GM23338 (cell line): ENCODE measurements at regions not wholly inside any gene's neighbourhood (a gene's known extent, or its start where the extent isn't known, plus 50 kb on each side); places are given as distances from the start of the nearest gene placed in this dataset.

Source experiments
- ATAC-seq: fragments of 200-7000 bp; cut with Tn5 transposase; 3 replicates; pipeline ENCODE4 v1.9.1; 2020
- DNase-seq: peaks from one replicate; pipeline ENCODE4 v3.0.0-alpha.2; 2015; ENCODE audit warnings: low spot score
- H2AFZ ChIP-seq: fragments of 200-600 bp; sonication (generic); 2 replicates; pipeline ENCODE4 v1.8.0; 2016; ENCODE audit warnings: antibody characterized with exemption, mild to moderate bottlenecking, moderate library complexity
- H3F3A ChIP-seq: fragments of 200-600 bp; sonication (generic); replicated peaks from 2 replicates; pipeline ENCODE4 v1.8.0; 2017; ENCODE audit warnings: antibody characterized with exemption, mixed run types, low read depth
- H3K27ac ChIP-seq: fragments of 200-600 bp; sonication (generic); 2 replicates; pipeline ENCODE4 v1.6.1; 2016; ENCODE audit warnings: low read depth
- H3K27me3 ChIP-seq: fragments of 200-600 bp; sonication (generic); 2 replicates; pipeline ENCODE4 v1.8.0; 2016; ENCODE audit warnings: mild to moderate bottlenecking, mixed run types, moderate library complexity; ENCODE audit not compliant: insufficient read depth
- H3K36me3 ChIP-seq: fragments of 200-600 bp; sonication (generic); 2 replicates; pipeline ENCODE4 v1.8.0; 2016; ENCODE audit warnings: mild to moderate bottlenecking; ENCODE audit not compliant: insufficient read depth
- H3K4me1 ChIP-seq: fragments of 200-600 bp; sonication (generic); 2 replicates; pipeline ENCODE4 v1.8.0; 2016; ENCODE audit warnings: mild to moderate bottlenecking, moderate library complexity; ENCODE audit not compliant: insufficient read depth
- H3K4me2 ChIP-seq: fragments of 200-600 bp; sonication (generic); 2 replicates; pipeline ENCODE4 v1.7.1; 2017; ENCODE audit warnings: mixed run types
- H3K4me3 ChIP-seq: fragments of 200-600 bp; sonication (generic); 2 replicates; pipeline ENCODE4 v1.6.1; 2016; ENCODE audit warnings: mixed run types
- H3K79me2 ChIP-seq: fragments of 200-600 bp; sonication (generic); replicated peaks from 2 replicates; pipeline ENCODE4 v1.8.0; 2017; ENCODE audit warnings: mild to moderate bottlenecking; ENCODE audit not compliant: insufficient read depth
- H3K9me2 ChIP-seq: fragments of 200-600 bp; sonication (generic); 2 replicates; pipeline ENCODE4 v1.8.0; 2017; ENCODE audit not compliant: insufficient read depth
- H4K20me1 ChIP-seq: fragments of 200-600 bp; sonication (generic); replicated peaks from 2 replicates; pipeline ENCODE4 v1.8.0; 2017; ENCODE audit warnings: mild to moderate bottlenecking; ENCODE audit not compliant: insufficient read depth
- H3K27ac Mint-ChIP-seq: 2 replicates; pipeline ENCODE4 v1.8.0; 2020; ENCODE audit warnings: inconsistent platforms, mild to moderate bottlenecking, moderate library complexity, mixed read lengths
- H3K27me3 Mint-ChIP-seq: 3 replicates; pipeline ENCODE4 v1.8.0; 2022; ENCODE audit warnings: low read depth, mild to moderate bottlenecking, moderate library complexity, mixed read lengths, inconsistent platforms; ENCODE audit not compliant: insufficient read depth, poor library complexity
- H3K36me3 Mint-ChIP-seq: 3 replicates; pipeline ENCODE4 v1.8.0; 2021; ENCODE audit warnings: low read depth, mild to moderate bottlenecking, inconsistent platforms, moderate library complexity, mixed read lengths
- H3K4me1 Mint-ChIP-seq: 3 replicates; pipeline ENCODE4 v1.8.0; 2020; ENCODE audit warnings: mild to moderate bottlenecking, inconsistent platforms, mixed read lengths
- H3K4me3 Mint-ChIP-seq: 3 replicates; pipeline ENCODE4 v1.8.0; 2021; ENCODE audit warnings: moderate library complexity, mild to moderate bottlenecking, inconsistent platforms, mixed read lengths
- H3K9me3 Mint-ChIP-seq: 3 replicates; pipeline ENCODE4 v1.8.0; 2020; ENCODE audit warnings: moderate library complexity, mild to moderate bottlenecking, inconsistent platforms, mixed read lengths
- CTCF ChIP-seq, 2 experiments: fragments of 200-600 bp in 1 of 2; sonication (generic) in 1 of 2; conservative IDR thresholded peaks; 2 replicates each; pipeline versions ENCODE4 v1.5.1 to v1.6.1; 2016 to 2017; ENCODE audit warnings: antibody characterized with exemption in 2 of 2, low read depth in 2 of 2, mild to moderate bottlenecking in 2 of 2, moderate library complexity in 1 of 2
- ETS1 ChIP-seq: IDR thresholded peaks from 2 replicates; pipeline ENCODE4 v1.6.1; 2016; ENCODE audit warnings: antibody characterized with exemption
- EZH2 ChIP-seq: fragments of 200-600 bp; sonication (generic); IDR thresholded peaks from one replicate; pipeline ENCODE4 v1.8.0; 2017; ENCODE audit warnings: antibody characterized with exemption, mild to moderate bottlenecking, low read depth; ENCODE audit not compliant: unreplicated experiment

- no peaks in the 10 kb centered on the region; the same call in none of the 3 replicates for H3K9me3 Mint-ChIP-seq
- Histone ChIP-seq H3K9me2 (peaks cover 5% of the 10 kb centered on the region; the same call in 1 of the 2 replicates), H3K27ac (no peak overlapping the region), H3K36me3 (no peaks in the 10 kb centered on the region), H2AFZ (no peak overlapping the region), H4K20me1 (no peaks in the 10 kb centered on the region), H3K79me2 (no peaks in the 10 kb centered on the region), H3F3A (no peaks in the 10 kb centered on the region), H3K4me1 (0 out of 2 replicates have a peak, but pooled peaks cover 7% of the 10 kb centered on the region), H3K27me3 (no peaks in the 10 kb centered on the region), H3K4me2 (no peak overlapping the region), H3K4me3 (no peak overlapping the region)
- H3K36me3 Mint-ChIP-seq: no peaks in the 10 kb centered on the region; the same call in 1 of the 3 replicates
- H3K27me3 Mint-ChIP-seq: peaks cover 3% of the 10 kb centered on the region
- no peak overlapping the region for H3K4me3 Mint-ChIP-seq
- H3K27ac Mint-ChIP-seq: no peak overlapping the region
- ATAC-seq (no peak), DNase-seq (no peak)
- no peak for TF ChIP-seq EZH2
- no peak for TF ChIP-seq CTCF (conservative IDR thresholded peaks at IDR 0.05; ENCODE audit: low read depth in 2 of 2)
- H3K4me1 Mint-ChIP-seq: peaks cover 15% of the 10 kb centered on the region
Observed at GRCh38 chr18:56167366-56167765, 471.0 kb downstream of the TXNL1 start.

GRCh38 chr18:56166914-56167313 lies 471.5 kb downstream of the TXNL1 start:
- H3K36me3 Mint-ChIP-seq: no peaks in the 10 kb centered on the region; the same call in 1 of the 3 replicates
- H3K4me1 Mint-ChIP-seq: peaks cover 11% of the 10 kb centered on the region
- ATAC-seq: no peak
- H3K9me3 Mint-ChIP-seq: no peaks in the 10 kb centered on the region; the same call in none of the 3 replicates
- H3K4me3 Mint-ChIP-seq: no peak overlapping the region
- Histone ChIP-seq H3K27me3 (no peaks in the 10 kb centered on the region), H3K4me3 (no peak overlapping the region), H3K79me2 (no peaks in the 10 kb centered on the region), H3F3A (no peaks in the 10 kb centered on the region), H3K4me1 (0 out of 2 replicates have a peak, but pooled peaks cover 7% of the 10 kb centered on the region), H3K4me2 (no peak overlapping the region), H4K20me1 (no peaks in the 10 kb centered on the region), H3K9me2 (peaks cover 5% of the 10 kb centered on the region; the same call in 1 of the 2 replicates), H3K27ac (no peak overlapping the region), H3K36me3 (no peaks in the 10 kb centered on the region), H2AFZ (no peak overlapping the region)
- no peak overlapping the region for H3K27ac Mint-ChIP-seq
- DNase-seq: no peak
- peaks cover 3% of the 10 kb centered on the region for H3K27me3 Mint-ChIP-seq
- TF ChIP-seq ETS1: no peak
- no peak for TF ChIP-seq CTCF (conservative IDR thresholded peaks at IDR 0.05; ENCODE audit: low read depth in 2 of 2)
